Ascending aorta (tissue), 2 donors: ENCODE measurements at regions not wholly inside any gene's neighbourhood (a gene's known extent, or its start where the extent isn't known, plus 50 kb on each side); places are given as distances from the start of the nearest gene placed in this dataset.

Experiments
- DNase-seq, 2 donors: peaks; one replicate each; pipeline ENCODE4 v3.0.0-alpha.2; 2019; ENCODE audit warnings: low spot score in 2 of 2
- H3K27ac ChIP-seq, 2 donors: fragments of 200-600 bp; sonication (generic); one replicate each; pipeline ENCODE4 v1.5.1; 2016 to 2017; ENCODE audit warnings: mild to moderate bottlenecking in 1 of 2
- H3K27me3 ChIP-seq: fragments of 200-600 bp; sonication (generic); one replicate; pipeline ENCODE4 v1.5.1; 2017
- H3K36me3 ChIP-seq, 2 donors: fragments of 200-600 bp; sonication (generic); one replicate each; pipeline ENCODE4 v1.5.1; 2016
- H3K4me1 ChIP-seq, 2 donors: fragments of 200-600 bp; sonication (generic); one replicate each; pipeline ENCODE4 v1.5.1; 2016 to 2017; ENCODE audit warnings: mild to moderate bottlenecking in 1 of 2
- H3K4me3 ChIP-seq, 2 donors: fragments of 200-600 bp; sonication (generic); one replicate each; pipeline ENCODE4 v1.5.1; 2016 to 2017; ENCODE audit warnings: mild to moderate bottlenecking in 1 of 2
- H3K9me3 ChIP-seq, 2 donors: fragments of 200-600 bp; sonication (generic); one replicate each; pipeline ENCODE4 v1.5.1; 2016
- CTCF ChIP-seq, 3 experiments: fragments of 200-600 bp in 2 of 3; fragments of 450-650 bp in 1 of 3; sonication (generic) in 2 of 3; IDR thresholded peaks; one replicate each; pipeline ENCODE4 v1.5.1; 2016 to 2019; ENCODE audit warnings: antibody characterized with exemption in 3 of 3, mild to moderate bottlenecking in 1 of 3, moderate library complexity in 1 of 3
- intact Hi-C: fragments of 100-400 bp; cut with DNase I; formaldehyde crosslinking; loops from one replicate; pipeline ENCODE4 v1.15.1; 2023

- intact Hi-C loops: no loop called here
These were observed 410.1 kb upstream of the TSHZ3 start for GRCh38 chr19:31759359-31759758.

GRCh38 chr19:31761281-31761913, 412.2 kb upstream of the TSHZ3 start:
- Histone ChIP-seq H3K4me1 (no peaks in the 10 kb centered on the region), H3K27me3 (no peaks in the 10 kb centered on the region), H3K4me3 (no peak overlapping the region), H3K9me3 (no peaks in the 10 kb centered on the region), H3K36me3 (no peaks in the 10 kb centered on the region), H3K27ac (no peak overlapping the region)
- intact Hi-C loops: no loop called here
- no peak for TF ChIP-seq CTCF (IDR thresholded peaks at IDR 0.05)
- no peak for DNase-seq

More at GRCh38 chr19:31759359-31759758, 410.1 kb upstream of the TSHZ3 start:
- DNase-seq: no peak
- no peaks in the 10 kb centered on the region for H3K27me3 ChIP-seq
- H3K4me3 ChIP-seq: no peak overlapping the region
- H3K27ac ChIP-seq: no peak overlapping the region
- no peaks in the 10 kb centered on the region for H3K9me3 ChIP-seq
- no peaks in the 10 kb centered on the region for H3K36me3 ChIP-seq
- TF ChIP-seq CTCF (IDR thresholded peaks at IDR 0.05): no peak
- H3K4me1 ChIP-seq: no peaks in the 10 kb centered on the region

- Histone ChIP-seq H3K4me1 (no peaks in the 10 kb centered on the region), H3K4me3 (no peak overlapping the region), H3K36me3 (no peaks in the 10 kb centered on the region), H3K27me3 (no peaks in the 10 kb centered on the region), H3K27ac (no peak overlapping the region), H3K9me3 (no peaks in the 10 kb centered on the region)
- TF ChIP-seq CTCF (IDR thresholded peaks at IDR 0.05): no peak
- intact Hi-C loops: no loop called here
- no peak for DNase-seq
These were observed 421.0 kb upstream of the TSHZ3 start for GRCh38 chr19:31770223-31770622.

GRCh38 chr19:31772915-31773314, 423.7 kb upstream of the TSHZ3 start:
- no peaks in the 10 kb centered on the region for H3K27me3 ChIP-seq
- no peak overlapping the region for H3K27ac ChIP-seq
- no peaks in the 10 kb centered on the region for H3K36me3 ChIP-seq
- no peaks in the 10 kb centered on the region for H3K9me3 ChIP-seq
- no peaks in the 10 kb centered on the region for H3K4me1 ChIP-seq
- DNase-seq: no peak
- intact Hi-C loops: no loop called here
- TF ChIP-seq CTCF (IDR thresholded peaks at IDR 0.05): no peak
- no peak overlapping the region for H3K4me3 ChIP-seq

- intact Hi-C loops: no loop called here
- no peak for DNase-seq
- no peak for TF ChIP-seq CTCF (IDR thresholded peaks at IDR 0.05)
These were observed 432.3 kb upstream of the TSHZ3 start for GRCh38 chr19:31781542-31781941.

GRCh38 chr19:31783592-31783991, 434.4 kb upstream of the TSHZ3 start:
- Histone ChIP-seq H3K4me3 (no peak overlapping the region), H3K4me1 (no peaks in the 10 kb centered on the region), H3K9me3 (no peaks in the 10 kb centered on the region), H3K36me3 (no peaks in the 10 kb centered on the region), H3K27ac (no peak overlapping the region), H3K27me3 (no peaks in the 10 kb centered on the region)
- DNase-seq: no peak
- intact Hi-C loops: no loop called here
- no peak for TF ChIP-seq CTCF (IDR thresholded peaks at IDR 0.05)

More at GRCh38 chr19:31781542-31781941, 432.3 kb upstream of the TSHZ3 start:
- H3K36me3 ChIP-seq: no peaks in the 10 kb centered on the region
- no peaks in the 10 kb centered on the region for H3K27me3 ChIP-seq
- H3K4me3 ChIP-seq: no peak overlapping the region
- no peak overlapping the region for H3K27ac ChIP-seq
- no peaks in the 10 kb centered on the region for H3K9me3 ChIP-seq
- H3K4me1 ChIP-seq: no peaks in the 10 kb centered on the region
